Effector memory CD4-positive, alpha-beta T cell (primary cell): ENCODE measurements at regions not wholly inside any gene's neighbourhood (a gene's known extent, or its start where the extent isn't known, plus 50 kb on each side); places are given as distances from the start of the nearest gene placed in this dataset.

ENCODE experiments used
- DNase-seq, 3 donors: peaks; one replicate each; pipeline ENCODE4 v3.0.0-alpha.2; 2020
- H3K27ac ChIP-seq: 2 replicates; pipeline ENCODE4 v1.7.0; 2013; ENCODE audit warnings: mild to moderate bottlenecking, low read length, moderate library complexity; ENCODE audit not compliant: insufficient read depth, poor library complexity, severe bottlenecking
- H3K27me3 ChIP-seq: replicated peaks from 2 replicates; pipeline ENCODE4 v1.7.0; 2013; ENCODE audit warnings: mild to moderate bottlenecking, low read length; ENCODE audit not compliant: insufficient read depth, control insufficient read depth, poor library complexity, severe bottlenecking
- H3K36me3 ChIP-seq: 2 replicates; pipeline ENCODE4 v1.7.0; 2013; ENCODE audit warnings: mild to moderate bottlenecking, low read length, moderate library complexity; ENCODE audit not compliant: control insufficient read depth, insufficient read depth
- H3K4me1 ChIP-seq: 2 replicates; pipeline ENCODE4 v1.7.0; 2013; ENCODE audit warnings: low read length, mild to moderate bottlenecking; ENCODE audit not compliant: control insufficient read depth, insufficient read depth, poor library complexity, severe bottlenecking
- H3K4me3 ChIP-seq: 2 replicates; pipeline ENCODE4 v1.7.0; 2013; ENCODE audit warnings: low read length, low read depth, mild to moderate bottlenecking; ENCODE audit not compliant: insufficient read depth, poor library complexity, severe bottlenecking
- H3K9me3 ChIP-seq: 2 replicates; pipeline ENCODE4 v1.7.0; 2013; ENCODE audit warnings: mild to moderate bottlenecking, low read length, moderate library complexity; ENCODE audit not compliant: control insufficient read depth

DNA sequence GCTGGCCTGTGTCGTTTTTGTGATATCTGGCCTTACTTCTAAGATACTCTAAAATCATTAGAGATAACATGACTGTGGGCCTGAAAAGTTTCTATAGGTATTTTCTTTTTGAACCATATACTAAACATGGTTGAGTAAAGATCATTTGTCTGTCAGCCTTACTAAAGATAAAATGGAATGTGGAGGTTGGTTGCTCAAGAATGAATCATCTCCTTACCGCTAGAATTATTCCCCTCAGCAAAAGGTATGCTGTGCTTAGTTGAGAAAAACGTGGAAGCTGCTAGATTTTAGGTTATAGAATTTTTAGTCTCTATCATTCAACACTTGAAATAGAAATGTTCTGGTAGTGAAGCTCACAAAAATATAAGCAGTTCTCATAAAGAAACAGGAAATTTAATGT, 407.3 kb downstream of the AEBP2 start:
- Histone ChIP-seq H3K27ac (no peak overlapping the region), H3K4me1 (no peaks in the 10 kb centered on the region), H3K4me3 (no peak overlapping the region), H3K27me3 (no peaks in the 10 kb centered on the region), H3K36me3 (no peaks in the 10 kb centered on the region), H3K9me3 (no peaks in the 10 kb centered on the region)
- DNase-seq, result no peak

- Histone ChIP-seq H3K27me3 (no peaks in the 10 kb centered on the region), H3K4me3 (no peak overlapping the region), H3K36me3 (no peaks in the 10 kb centered on the region), H3K27ac (no peak overlapping the region), H3K4me1 (no peaks in the 10 kb centered on the region), H3K9me3 (no peaks in the 10 kb centered on the region)
- DNase-seq, result no peak
Measured at GRCh38 chr12:19847294-19848059, 408.2 kb downstream of the AEBP2 start.

GRCh38 chr12:19848421-19848820, 409.1 kb downstream of the AEBP2 start:
- H3K4me3 ChIP-seq, result no peak overlapping the region
- no peak overlapping the region for H3K27ac ChIP-seq
- H3K4me1 ChIP-seq, result no peaks in the 10 kb centered on the region
- H3K36me3 ChIP-seq, result no peaks in the 10 kb centered on the region
- H3K9me3 ChIP-seq, result no peaks in the 10 kb centered on the region
- H3K27me3 ChIP-seq, result no peaks in the 10 kb centered on the region
- no peak for DNase-seq

DNA sequence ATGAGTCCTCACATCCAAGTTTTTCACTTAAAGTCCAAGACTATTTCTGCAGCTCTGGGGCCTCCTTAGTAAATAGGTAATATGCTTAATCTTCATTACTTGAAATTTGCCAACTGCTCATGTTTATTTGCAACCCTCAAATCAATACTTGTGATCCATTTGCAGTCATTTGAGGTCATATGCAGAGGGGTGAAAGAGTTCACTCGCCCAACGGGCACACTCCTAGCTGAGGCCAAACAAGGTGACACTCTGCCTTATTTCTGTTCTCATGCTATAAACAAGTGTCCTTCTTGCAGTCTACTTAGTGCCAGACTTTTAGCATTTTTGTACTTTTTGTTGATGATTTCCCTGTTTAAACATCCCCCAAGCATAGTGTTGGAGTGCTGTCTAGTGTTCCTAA, 409.9 kb downstream of the AEBP2 start:
- H3K4me1 ChIP-seq, result no peaks in the 10 kb centered on the region
- no peak overlapping the region for H3K4me3 ChIP-seq
- no peaks in the 10 kb centered on the region for H3K27me3 ChIP-seq
- no peaks in the 10 kb centered on the region for H3K36me3 ChIP-seq
- no peak overlapping the region for H3K27ac ChIP-seq
- DNase-seq, result no peak
- H3K9me3 ChIP-seq, result no peaks in the 10 kb centered on the region

GRCh38 chr12:19850346-19851065, 411.2 kb downstream of the AEBP2 start:
- no peak for DNase-seq
- Histone ChIP-seq H3K27ac (no peak overlapping the region), H3K4me1 (no peaks in the 10 kb centered on the region), H3K4me3 (no peak overlapping the region), H3K9me3 (no peaks in the 10 kb centered on the region), H3K27me3 (no peaks in the 10 kb centered on the region), H3K36me3 (no peaks in the 10 kb centered on the region)

DNA sequence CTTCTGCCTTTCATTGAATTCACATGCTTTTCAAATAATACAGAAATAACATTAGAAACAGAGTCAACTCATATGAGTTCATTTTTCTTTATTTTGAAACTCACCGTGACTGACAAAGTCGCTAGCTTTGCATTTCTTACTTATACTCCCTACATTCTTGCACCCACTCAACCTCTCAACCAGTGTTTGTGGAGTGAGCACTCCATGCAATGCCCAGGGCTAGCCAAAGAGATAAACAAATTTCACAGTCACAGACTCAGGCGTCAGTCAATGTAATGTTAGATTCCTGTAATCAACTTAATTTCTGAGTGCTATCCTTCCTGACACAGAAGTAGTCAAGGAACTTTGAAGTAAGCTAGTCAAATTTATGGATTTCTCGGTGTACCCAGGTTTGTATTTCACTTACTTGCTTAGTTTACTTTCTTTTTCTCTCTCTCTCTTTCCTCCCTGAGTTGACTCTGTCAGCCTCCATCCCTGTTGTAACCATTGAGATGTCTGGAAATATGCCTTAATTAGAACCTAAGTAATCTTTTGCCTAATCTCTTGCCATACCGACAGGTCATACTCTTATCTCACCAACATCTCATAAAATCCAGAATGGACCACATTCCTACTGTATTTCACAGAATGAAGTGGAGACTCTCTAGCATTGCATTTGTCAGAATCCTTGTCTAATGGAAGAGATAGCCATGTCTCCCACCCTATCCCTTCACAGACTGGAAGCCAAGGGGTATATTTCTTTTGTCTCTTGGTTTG, 413.0 kb downstream of the AEBP2 start:
- H3K4me1 ChIP-seq, result no peaks in the 10 kb centered on the region
- H3K27ac ChIP-seq, result no peak overlapping the region
- H3K9me3 ChIP-seq, result no peaks in the 10 kb centered on the region
- no peaks in the 10 kb centered on the region for H3K27me3 ChIP-seq
- H3K36me3 ChIP-seq, result no peaks in the 10 kb centered on the region
- no peak overlapping the region for H3K4me3 ChIP-seq
- DNase-seq, result no peak

DNA sequence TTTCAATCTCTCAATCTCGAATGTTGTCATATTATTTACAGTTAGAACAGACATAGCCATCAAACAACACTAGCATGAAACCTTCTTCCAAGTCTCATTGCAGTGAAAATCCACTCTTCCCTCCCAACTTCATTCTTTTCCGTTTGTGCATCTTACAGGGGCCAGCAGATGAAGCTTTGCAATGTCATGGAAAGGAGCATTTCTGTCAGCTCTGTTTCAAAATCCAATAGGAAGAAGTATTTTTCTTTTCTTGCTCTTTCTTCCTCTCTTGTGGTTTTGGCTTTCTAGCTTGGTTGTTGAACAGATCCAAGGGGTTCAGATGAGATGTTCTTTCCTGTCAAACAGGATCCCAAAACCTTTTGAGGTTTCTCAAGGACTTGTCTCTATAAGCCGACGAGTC, 416.6 kb downstream of the AEBP2 start:
- DNase-seq, result no peak
- no peak overlapping the region for H3K4me3 ChIP-seq
- H3K4me1 ChIP-seq, result no peaks in the 10 kb centered on the region
- no peaks in the 10 kb centered on the region for H3K36me3 ChIP-seq
- no peaks in the 10 kb centered on the region for H3K9me3 ChIP-seq
- H3K27ac ChIP-seq, result no peak overlapping the region
- no peaks in the 10 kb centered on the region for H3K27me3 ChIP-seq

DNA sequence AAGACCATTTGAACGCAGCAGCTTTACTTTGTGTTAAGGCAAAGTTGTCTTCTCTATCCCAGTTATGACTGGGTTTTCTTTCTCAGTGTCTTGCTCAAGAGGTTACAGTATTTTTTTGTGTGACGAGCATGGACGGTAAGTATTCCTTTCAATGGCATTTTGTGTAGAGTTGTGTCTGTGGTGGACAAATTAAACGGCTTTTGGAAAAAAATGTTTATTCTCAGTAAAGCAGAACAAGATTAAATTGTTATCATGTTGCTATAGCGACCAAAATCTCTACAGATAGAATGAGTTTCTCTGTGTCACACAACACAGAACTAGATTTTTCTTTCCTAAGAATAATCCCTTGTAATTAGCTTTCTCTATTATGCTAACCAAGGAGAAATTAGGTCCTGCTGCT, 417.1 kb downstream of the AEBP2 start:
- H3K4me1 ChIP-seq, result no peaks in the 10 kb centered on the region
- no peak for DNase-seq
- H3K36me3 ChIP-seq, result no peaks in the 10 kb centered on the region
- no peaks in the 10 kb centered on the region for H3K9me3 ChIP-seq
- H3K27ac ChIP-seq, result no peak overlapping the region
- H3K27me3 ChIP-seq, result no peaks in the 10 kb centered on the region
- H3K4me3 ChIP-seq, result no peak overlapping the region

- Histone ChIP-seq H3K9me3 (no peaks in the 10 kb centered on the region), H3K27ac (no peak overlapping the region), H3K4me1 (no peaks in the 10 kb centered on the region), H3K27me3 (no peaks in the 10 kb centered on the region), H3K4me3 (no peak overlapping the region), H3K36me3 (no peaks in the 10 kb centered on the region)
- DNase-seq, result no peak
Measured at GRCh38 chr12:19857204-19857603, 417.9 kb downstream of the AEBP2 start.

DNA sequence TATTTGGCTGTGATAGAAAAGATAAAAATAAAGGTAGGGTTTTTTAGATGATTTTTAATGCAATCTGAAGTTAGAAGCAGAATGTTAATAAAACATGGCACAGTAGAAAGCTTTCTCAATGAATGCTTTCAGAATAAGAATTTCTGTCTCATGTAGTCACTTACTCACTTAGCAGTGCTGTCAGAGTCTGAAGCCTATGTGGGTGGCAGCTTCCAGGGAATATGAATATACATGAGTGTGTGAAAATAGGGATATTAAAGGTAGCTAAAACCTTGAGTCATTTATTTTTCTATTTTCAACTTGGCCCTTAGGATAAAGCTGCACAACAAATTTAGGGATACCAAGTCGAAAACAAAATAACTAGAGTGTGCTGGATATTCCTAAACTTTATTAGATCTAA, 427.9 kb downstream of the AEBP2 start:
- Histone ChIP-seq H3K27ac (no peak overlapping the region), H3K36me3 (no peaks in the 10 kb centered on the region), H3K4me3 (no peak overlapping the region), H3K9me3 (no peaks in the 10 kb centered on the region), H3K4me1 (no peaks in the 10 kb centered on the region), H3K27me3 (no peaks in the 10 kb centered on the region)
- no peak for DNase-seq
